K562 (cell line): ENCODE measurements at regions not wholly inside any gene's neighbourhood (a gene's known extent, or its start where the extent isn't known, plus 50 kb on each side); places are given as distances from the start of the nearest gene placed in this dataset.

Source experiments
- ADNP ChIP-seq: fragments of 200-800 bp; sonication (Bioruptor generic); IDR thresholded peaks from 2 replicates; pipeline ENCODE4 v1.6.1; 2016; ENCODE audit warnings: missing genetic modification characterization, missing compliant biosample characterization
- BCLAF1 ChIP-seq, 2 experiments: fragments of 450-650 bp in 1 of 2; IDR thresholded peaks; 2 replicates each; pipeline ENCODE4 v1.6.1; 2011 to 2017; ENCODE audit warnings: low read depth in 2 of 2, antibody characterized with exemption in 1 of 2, borderline replicate concordance in 1 of 2, low read length in 1 of 2, mild to moderate bottlenecking in 1 of 2, mixed read lengths in 1 of 2; ENCODE audit not compliant: control insufficient read depth in 1 of 2
- CHD2 ChIP-seq: IDR thresholded peaks from 2 replicates; pipeline ENCODE4 v1.6.1; 2011; ENCODE audit warnings: low read depth, low read length
- CTCF ChIP-seq, 3 experiments: IDR thresholded peaks in 2 of 3; conservative IDR thresholded peaks in 1 of 3; 2 replicates each; pipeline ENCODE4 v1.5.1; 2011 to 2012; ENCODE audit warnings: low read length in 3 of 3, mild to moderate bottlenecking in 3 of 3, control low read depth in 2 of 3, improper control_type of control experiment in 1 of 3, inconsistent platforms in 1 of 3, low read depth in 1 of 3, mixed read lengths in 1 of 3, moderate library complexity in 1 of 3; ENCODE audit not compliant: insufficient read depth in 2 of 3
- ETV6 ChIP-seq, 3 experiments: fragments of 150-350 bp in 1 of 3; sonication (generic) in 1 of 3; formaldehyde crosslinking in 1 of 3; IDR thresholded peaks; 2 replicates each; pipeline versions ENCODE4 v1.6.1 to v1.8.0; 2014 to 2022; ENCODE audit warnings: borderline replicate concordance in 2 of 3, low read depth in 2 of 3, antibody characterized with exemption in 1 of 3, low read length in 1 of 3, mild to moderate bottlenecking in 1 of 3, missing genetic modification reagents in 1 of 3
- PML ChIP-seq: IDR thresholded peaks from 2 replicates; pipeline ENCODE4 v1.6.1; 2012; ENCODE audit warnings: low read length, inconsistent platforms
- TCF7L2 ChIP-seq: fragments of 150-350 bp; IDR thresholded peaks from 2 replicates; pipeline ENCODE4 v1.6.1; 2016; ENCODE audit warnings: low read depth, mild to moderate bottlenecking, low read length, moderate library complexity
- ZBTB1 ChIP-seq: sonication (generic); formaldehyde crosslinking; IDR thresholded peaks from 2 replicates; pipeline ENCODE4 v1.8.1; 2023; ENCODE audit warnings: missing genetic modification reagents, low read depth, mild to moderate bottlenecking, borderline replicate concordance

DNA sequence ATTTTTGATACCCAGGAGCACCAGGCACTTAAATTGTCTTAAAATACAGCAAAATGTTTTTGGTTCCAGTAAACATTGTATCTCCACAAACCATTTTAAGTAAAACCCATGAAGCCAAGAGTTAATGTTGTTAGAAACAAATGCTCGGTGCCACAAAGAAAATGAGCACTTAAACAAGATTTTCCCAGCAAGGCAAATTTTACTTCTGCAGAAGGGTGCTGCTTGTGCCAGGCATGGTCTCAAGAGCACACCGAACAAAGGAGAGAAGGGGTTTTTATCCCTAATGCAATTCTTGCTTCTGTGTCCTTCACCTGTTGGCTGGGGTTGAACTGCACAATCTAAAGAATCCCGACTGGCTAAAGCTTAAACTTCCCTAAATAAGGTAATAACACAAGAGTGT lies 286.7 kb downstream of the ADCYAP1 start:
- TF ChIP-seq ETV6 (IDR thresholded peaks at IDR 0.05; ENCODE audit: borderline replicate concordance in 1 of 2, low read depth in 2 of 2, low read length in 1 of 2) = no peak
- no peak for TF ChIP-seq ETV6 (CRISPR knock-in tag; IDR thresholded peaks at IDR 0.05; ENCODE audit: borderline replicate concordance)
- TF ChIP-seq ZBTB1 (CRISPR knock-in tag) = no peak
- no peak for TF ChIP-seq BCLAF1 (IDR thresholded peaks at IDR 0.05; ENCODE audit: borderline replicate concordance in 1 of 2, control insufficient read depth in 1 of 2, low read depth in 2 of 2, low read length in 1 of 2)
- no peak for TF ChIP-seq PML
- TF ChIP-seq CTCF (IDR thresholded peaks at IDR 0.05 in 2 of 3, conservative IDR thresholded peaks at IDR 0.05 in 1 of 3; ENCODE audit: insufficient read depth in 2 of 3, low read depth in 1 of 3, low read length in 3 of 3) = no peak
- TF ChIP-seq ADNP (tag) = no peak
- TF ChIP-seq TCF7L2 = no peak
- no peak for TF ChIP-seq CHD2
